ENCODE measurements at regions not wholly inside any gene's neighbourhood (a gene's known extent, or its start where the extent isn't known, plus 50 kb on each side); places are given as distances from the start of the nearest gene placed in this dataset.
"Not testable (repeated sequence)": the region's sequence is repeated elsewhere in the genome, so short reads cannot be mapped to it uniquely, and the experiment has no call there.

DNA sequence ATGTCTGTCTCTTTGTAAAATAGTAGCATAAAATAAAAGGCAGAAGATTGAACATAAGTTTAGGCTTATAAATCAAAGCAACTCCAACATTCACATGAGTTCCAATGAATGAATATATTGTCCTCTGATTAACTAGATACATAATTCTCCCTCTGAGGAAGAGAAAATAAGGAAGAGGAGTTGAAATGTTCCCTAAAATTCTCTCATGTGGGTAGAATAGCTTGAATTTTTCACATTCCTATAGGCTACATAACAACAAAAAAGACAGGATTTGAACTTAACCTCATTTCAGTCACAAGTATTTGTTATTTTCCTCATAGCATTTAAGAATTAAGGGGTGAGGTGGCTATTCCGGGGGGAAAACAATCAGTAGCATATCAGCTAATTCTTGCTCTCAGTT is 462.4 kb upstream of the NDST4 start:
- no peaks in the 10 kb centered on the region for H3K4me1 ChIP-seq
- H3K27ac ChIP-seq: no peak overlapping the region
- TF ChIP-seq CTCF (IDR thresholded peaks at IDR 0.05): no peak
- H3K36me3 ChIP-seq: no peaks in the 10 kb centered on the region
- no peak for DNase-seq (ENCODE audit: low spot score)
- no peak overlapping the region for H3K4me3 ChIP-seq
- no peaks in the 10 kb centered on the region for H3K27me3 ChIP-seq
- H3K9me3 ChIP-seq: peaks cover 6 to 13% of the 10 kb centered on the region in 2 donors

DNA sequence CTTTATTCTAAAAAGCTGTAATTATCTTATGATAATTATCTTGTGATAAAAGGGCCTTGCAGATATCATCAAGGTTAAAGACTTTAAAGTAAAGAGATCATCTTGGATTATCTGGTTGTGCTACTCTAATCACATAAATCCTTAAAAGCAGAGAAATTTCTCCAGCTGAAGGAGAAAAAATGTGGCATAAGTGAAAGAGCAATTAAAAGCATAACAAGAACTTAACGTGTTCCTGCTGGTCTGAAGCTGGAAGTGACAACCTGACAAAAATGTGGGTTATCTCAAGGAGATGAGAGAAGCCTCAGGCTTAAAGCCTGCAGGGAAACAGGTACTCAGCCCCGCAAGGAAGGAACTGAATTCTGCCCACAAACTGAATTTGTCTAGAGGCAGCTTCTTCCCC is 449.1 kb upstream of the NDST4 start:
- no peak for DNase-seq (ENCODE audit: low spot score)
- TF ChIP-seq CTCF (IDR thresholded peaks at IDR 0.05): no peak
- Histone ChIP-seq H3K27ac (no peak overlapping the region), H3K27me3 (no peaks in the 10 kb centered on the region), H3K36me3 (no peaks in the 10 kb centered on the region), H3K4me1 (no peaks in the 10 kb centered on the region), H3K9me3 (no peaks in the 10 kb centered on the region), H3K4me3 (no peak overlapping the region)

DNA sequence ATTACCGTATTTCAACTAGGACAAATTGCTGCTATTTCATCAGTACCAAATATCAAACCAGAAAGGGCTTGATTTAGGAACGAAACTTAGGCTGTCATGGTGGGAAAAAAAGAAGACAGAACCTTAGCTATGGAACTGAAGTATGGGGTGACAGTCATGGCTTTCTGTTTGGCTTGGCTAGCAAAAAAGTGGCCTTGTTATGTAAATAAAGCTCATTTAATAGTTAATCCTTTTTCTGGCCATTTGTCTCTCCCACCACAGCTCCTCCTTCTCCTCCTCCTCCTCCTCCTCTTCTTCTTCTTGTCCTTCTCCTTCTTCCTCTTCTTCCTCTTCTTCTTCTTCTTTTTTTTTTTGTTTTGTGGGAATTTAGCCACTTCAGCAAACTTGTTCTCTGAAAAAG is 434.7 kb upstream of the NDST4 start:
- no peak for TF ChIP-seq CTCF (IDR thresholded peaks at IDR 0.05)
- no peaks in the 10 kb centered on the region for H3K27me3 ChIP-seq
- H3K27ac ChIP-seq: no peak overlapping the region

DNA sequence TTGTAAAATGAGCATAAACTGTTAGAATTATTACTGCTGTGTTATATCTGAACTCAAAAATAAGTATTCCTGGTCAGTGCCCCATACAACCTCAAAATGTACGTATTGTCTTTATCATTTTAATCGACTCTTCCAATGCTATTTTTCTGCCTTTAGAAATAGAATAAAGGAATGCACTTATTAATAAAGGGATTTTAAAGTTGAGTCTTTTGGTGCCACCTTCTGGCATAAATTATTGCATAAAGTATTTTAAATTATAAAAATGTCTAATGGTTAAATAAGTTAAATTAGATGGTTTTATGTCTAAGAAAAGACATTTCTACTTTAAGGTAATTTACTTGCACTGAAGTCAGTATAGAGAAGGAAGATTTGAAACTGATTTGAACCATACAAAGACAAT is 424.0 kb upstream of the NDST4 start:
- TF ChIP-seq CTCF (IDR thresholded peaks at IDR 0.05): no peak
- Histone ChIP-seq H3K27me3 (no peaks in the 10 kb centered on the region), H3K36me3 (no peaks in the 10 kb centered on the region), H3K4me1 (no peaks in the 10 kb centered on the region), H3K4me3 (no peak overlapping the region), H3K9me3 (no peaks in the 10 kb centered on the region), H3K27ac (no peak overlapping the region)
- DNase-seq (ENCODE audit: low spot score): no peak

More for the DNA sequence above, 434.7 kb upstream of the NDST4 start:
- Histone ChIP-seq H3K9me3 (no peaks in the 10 kb centered on the region), H3K4me3 (no peak overlapping the region), H3K4me1 (no peaks in the 10 kb centered on the region), H3K36me3 (no peaks in the 10 kb centered on the region)
- DNase-seq (ENCODE audit: low spot score): no peak

- Histone ChIP-seq H3K4me1 (no peaks in the 10 kb centered on the region), H3K4me3 (no peak overlapping the region), H3K36me3 (no peaks in the 10 kb centered on the region), H3K9me3 (no peaks in the 10 kb centered on the region), H3K27me3 (no peaks in the 10 kb centered on the region), H3K27ac (no peak overlapping the region)
- DNase-seq (ENCODE audit: low spot score): no peak
- no peak for TF ChIP-seq CTCF (IDR thresholded peaks at IDR 0.05)
Measured at GRCh38 chr4:115529126-115529525, 415.7 kb upstream of the NDST4 start.

- H3K4me1 ChIP-seq; H3K27ac ChIP-seq; DNase-seq (ENCODE audit: low spot score); H3K9me3 ChIP-seq; H3K27me3 ChIP-seq; H3K36me3 ChIP-seq; H3K4me3 ChIP-seq: not testable (repeated sequence)
Measured at GRCh38 chr4:115519476-115519875, 406.1 kb upstream of the NDST4 start.

Data from right atrium auricular region (tissue), 2 donors.